GM12864 (cell line): ENCODE measurements at regions not wholly inside any gene's neighbourhood (a gene's known extent, or its start where the extent isn't known, plus 50 kb on each side); places are given as distances from the start of the nearest gene placed in this dataset.

Experiments
- DNase-seq: peaks from one replicate; pipeline ENCODE4 v3.0.0-alpha.2; 2011; ENCODE audit warnings: low read depth
- H3K4me3 ChIP-seq: 2 replicates; pipeline ENCODE4 v1.5.1; 2011; ENCODE audit warnings: mild to moderate bottlenecking, low read depth, low read length, control low read depth
- CTCF ChIP-seq: IDR thresholded peaks from 2 replicates; pipeline ENCODE4 v1.5.1; 2011; ENCODE audit warnings: low read depth, mild to moderate bottlenecking, moderate library complexity, low read length, control low read depth, inconsistent platforms; ENCODE audit errors: missing control alignments

- no peak for TF ChIP-seq CTCF
- DNase-seq: no peak
- no peak overlapping the region for H3K4me3 ChIP-seq
Measured at GRCh38 chr13:106850973-106851650, 283.2 kb upstream of the ARGLU1 start.

- TF ChIP-seq CTCF: no peak
- no peak overlapping the region for H3K4me3 ChIP-seq
- no peak for DNase-seq
Measured at GRCh38 chr13:106846571-106847448, 278.9 kb upstream of the ARGLU1 start.

GRCh38 chr13:106836186-106836802 is 268.4 kb upstream of the ARGLU1 start:
- DNase-seq: no peak
- H3K4me3 ChIP-seq: no peak overlapping the region
- TF ChIP-seq CTCF: no peak

GRCh38 chr13:106835477-106835876 is 267.5 kb upstream of the ARGLU1 start:
- DNase-seq: no peak
- no peak overlapping the region for H3K4me3 ChIP-seq
- TF ChIP-seq CTCF: no peak

- no peak for TF ChIP-seq CTCF
- DNase-seq: no peak
- H3K4me3 ChIP-seq: no peak overlapping the region
Measured at GRCh38 chr13:106821979-106822378, 254.0 kb upstream of the ARGLU1 start.

- TF ChIP-seq CTCF: no peak
- H3K4me3 ChIP-seq: no peak overlapping the region
- no peak for DNase-seq
Measured at GRCh38 chr13:106819413-106820180, 251.7 kb upstream of the ARGLU1 start.
